HG03095 (cell line): ENCODE measurements at regions not wholly inside any gene's neighbourhood (a gene's known extent, or its start where the extent isn't known, plus 50 kb on each side); places are given as distances from the start of the nearest gene placed in this dataset.

Experiments
- ATAC-seq: cut with Tn5 transposase; IDR thresholded peaks from one replicate; pipeline ENCODE4 v1.9.1; 2021; ENCODE audit warnings: moderate library complexity; ENCODE audit not compliant: unreplicated experiment

DNA sequence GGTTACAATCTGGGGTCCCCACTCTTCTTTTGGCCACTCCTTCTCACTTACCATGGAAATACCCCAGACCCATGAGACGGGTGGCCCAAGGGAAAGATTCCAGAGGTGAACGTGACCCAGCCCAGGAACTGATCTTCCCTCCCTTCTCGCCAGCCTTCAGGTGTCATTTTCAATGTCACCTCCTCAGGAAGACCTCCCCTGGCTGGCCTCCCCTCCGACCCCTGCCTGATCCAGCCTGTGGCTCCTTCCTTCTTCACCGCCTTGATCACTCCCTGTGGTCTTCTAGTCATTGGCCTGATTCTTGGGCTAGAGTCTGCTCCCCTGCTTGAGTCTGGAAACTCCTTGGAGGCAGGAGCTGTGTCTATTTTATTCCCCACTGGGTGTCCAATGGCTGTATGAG is 146.1 kb downstream of the SMAD6 start:
- ATAC-seq, result no peak

DNA sequence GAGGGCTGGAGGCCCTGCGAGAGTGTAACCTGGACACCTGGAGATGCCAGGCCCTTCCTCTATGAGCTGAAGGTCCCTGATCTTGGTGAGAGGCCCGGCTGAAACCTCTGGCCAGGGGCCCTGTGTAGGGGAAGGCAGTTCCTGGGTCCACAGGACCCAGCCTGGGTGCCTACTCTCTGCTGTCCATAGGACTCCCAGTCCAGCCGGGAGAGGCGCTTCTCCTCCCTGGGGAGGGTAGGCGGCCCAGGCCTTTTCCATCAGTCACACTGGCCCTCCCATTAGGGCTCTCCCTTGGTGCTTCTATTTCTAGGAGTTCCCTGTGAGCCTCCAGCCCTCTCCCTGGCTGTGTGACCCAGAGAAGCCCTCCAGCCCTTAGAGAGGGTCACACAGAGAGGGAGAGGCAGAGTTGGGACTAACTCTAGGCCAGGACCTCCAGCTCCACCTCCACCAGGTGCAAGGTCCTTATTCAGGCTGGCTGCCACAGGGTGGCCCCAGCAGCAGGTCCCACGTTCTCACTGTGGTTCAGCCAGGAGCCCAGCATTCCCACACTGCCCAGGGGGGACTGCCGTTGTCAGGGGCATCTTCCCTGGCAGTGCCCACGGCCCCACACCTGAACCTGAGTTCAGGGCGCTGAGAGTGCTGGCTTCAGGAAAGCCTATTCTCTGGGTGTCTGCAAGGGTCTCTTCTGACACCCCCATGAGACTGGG is 146.8 kb downstream of the SMAD6 start:
- ATAC-seq, result no peak

DNA sequence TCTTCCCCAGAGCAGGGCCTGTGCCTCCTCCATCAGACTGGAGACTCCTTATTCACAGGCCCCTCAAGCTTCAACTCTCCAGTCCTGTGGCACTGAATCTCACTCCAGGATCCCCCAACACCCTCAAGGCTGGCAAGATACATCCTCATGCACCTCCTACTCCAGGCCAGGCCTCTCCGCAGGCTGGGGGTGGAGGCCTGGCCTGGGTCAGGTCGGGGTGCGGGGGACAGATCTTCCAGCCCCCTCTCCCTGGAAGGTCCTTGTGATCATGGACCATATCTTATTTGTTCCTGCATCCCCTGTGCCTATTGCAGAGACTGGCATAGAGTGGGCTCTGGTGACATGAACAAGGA is 147.3 kb downstream of the SMAD6 start:
- no peak for ATAC-seq

DNA sequence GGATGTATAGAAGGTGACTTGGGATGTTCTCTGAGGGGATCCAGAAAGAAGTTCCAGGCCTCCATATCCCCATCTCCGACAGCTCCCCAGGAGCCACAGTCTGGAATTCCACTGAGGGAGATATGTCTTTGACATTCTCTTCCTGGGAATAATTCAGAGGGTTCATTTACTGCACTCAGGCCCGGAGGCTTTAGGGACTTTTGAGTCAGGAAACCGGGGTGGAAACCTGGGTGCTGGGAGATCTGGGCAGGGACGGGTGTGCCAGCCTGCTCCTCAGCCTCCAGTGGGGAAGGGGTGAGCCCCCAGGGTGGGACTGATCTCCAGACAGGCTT is 147.7 kb downstream of the SMAD6 start:
- no peak for ATAC-seq

DNA sequence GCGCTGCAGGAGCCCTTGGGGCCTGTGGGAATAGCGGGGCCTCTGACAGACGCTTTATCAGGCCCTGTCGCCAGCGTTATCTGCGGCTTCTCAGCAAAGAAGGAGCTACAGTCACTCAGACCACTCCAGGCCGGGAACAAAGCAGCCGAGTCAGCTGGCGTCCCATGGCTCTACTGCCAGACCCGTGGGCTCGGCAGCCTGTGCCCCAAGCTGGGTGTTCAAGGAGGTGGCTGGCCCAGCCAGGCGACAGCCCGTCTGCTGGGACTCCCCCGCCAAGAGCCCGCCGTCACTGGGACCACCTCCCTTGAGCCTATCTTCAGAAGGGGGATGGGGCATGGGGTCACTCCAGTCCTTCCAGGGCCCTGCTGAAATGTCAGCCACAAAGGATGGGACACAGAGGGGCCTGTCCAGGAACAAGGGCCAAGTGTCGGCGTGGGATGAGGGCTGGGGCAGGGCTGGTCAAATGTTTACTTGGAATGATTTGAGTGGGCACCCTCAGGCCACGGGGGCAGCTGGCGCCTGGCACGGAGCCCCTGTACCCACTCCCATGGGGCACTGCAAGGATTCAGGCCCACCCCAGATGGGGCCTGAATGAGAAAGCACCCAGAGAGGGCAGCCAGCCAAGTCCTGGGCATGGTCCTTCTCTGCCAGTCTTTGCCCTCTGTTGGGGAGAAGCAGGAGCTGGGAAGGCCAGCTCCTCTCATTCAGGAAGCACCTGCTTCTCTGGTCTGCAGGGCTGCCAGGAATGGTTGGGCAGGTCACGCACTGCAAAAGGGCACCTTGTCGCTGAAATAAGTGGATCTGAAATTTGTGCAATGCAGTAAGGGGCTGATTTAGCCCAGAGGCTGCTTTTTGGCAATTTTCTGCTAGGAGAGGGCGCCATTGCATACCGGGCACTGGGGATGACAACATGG is 148.3 kb downstream of the SMAD6 start:
- no peak for ATAC-seq

DNA sequence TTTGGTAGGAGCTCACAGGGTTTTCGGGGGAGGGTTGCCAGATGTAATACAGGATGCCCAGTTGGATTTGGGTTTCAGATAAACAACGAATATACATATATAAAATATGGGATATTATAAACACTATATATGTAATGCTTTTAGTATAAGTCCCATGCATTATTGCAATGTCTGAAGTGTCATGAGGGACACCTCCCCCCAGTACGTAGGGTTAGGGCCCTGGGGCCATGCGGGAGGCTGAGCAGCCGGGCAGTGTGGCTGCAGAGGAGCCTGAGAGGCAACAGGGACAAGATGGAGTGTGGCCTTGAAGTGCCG is 148.9 kb downstream of the SMAD6 start:
- no peak for ATAC-seq

DNA sequence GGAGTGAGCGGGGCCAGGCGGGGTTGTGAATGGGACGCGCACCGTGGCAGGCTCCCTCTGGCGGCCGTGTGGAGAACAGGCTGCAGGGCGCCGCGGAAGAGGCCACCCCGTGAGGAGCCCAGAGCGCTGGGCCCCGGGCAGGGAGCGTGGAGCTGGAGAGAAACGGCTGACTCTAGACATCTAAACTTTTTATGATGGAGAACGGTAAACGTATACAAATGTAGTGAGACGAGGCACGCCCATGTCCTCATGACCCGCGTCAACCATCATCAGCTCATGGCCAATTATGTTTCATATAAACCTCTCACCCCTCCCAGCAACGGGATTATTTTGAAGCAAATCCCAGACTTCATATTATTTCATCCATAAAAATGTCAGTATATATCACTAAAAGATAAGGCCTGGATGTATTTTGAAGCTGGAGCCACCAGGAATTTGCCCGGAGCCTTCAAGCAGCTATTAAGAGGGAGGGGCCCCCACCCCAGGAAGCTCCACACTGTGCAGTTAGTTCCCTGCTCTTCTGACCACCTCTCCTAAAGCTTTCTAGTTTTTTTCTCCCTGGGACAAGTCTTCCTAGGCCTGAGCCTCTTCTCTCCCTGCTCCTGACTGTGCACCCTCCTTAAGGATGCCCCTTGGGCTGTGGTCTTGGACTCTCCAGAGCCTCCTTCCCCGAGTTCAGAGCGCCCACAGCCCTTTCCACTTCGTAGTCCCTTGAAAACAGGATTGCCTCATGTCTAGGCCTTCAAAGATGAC is 149.5 kb downstream of the SMAD6 start:
- ATAC-seq, result no peak

DNA sequence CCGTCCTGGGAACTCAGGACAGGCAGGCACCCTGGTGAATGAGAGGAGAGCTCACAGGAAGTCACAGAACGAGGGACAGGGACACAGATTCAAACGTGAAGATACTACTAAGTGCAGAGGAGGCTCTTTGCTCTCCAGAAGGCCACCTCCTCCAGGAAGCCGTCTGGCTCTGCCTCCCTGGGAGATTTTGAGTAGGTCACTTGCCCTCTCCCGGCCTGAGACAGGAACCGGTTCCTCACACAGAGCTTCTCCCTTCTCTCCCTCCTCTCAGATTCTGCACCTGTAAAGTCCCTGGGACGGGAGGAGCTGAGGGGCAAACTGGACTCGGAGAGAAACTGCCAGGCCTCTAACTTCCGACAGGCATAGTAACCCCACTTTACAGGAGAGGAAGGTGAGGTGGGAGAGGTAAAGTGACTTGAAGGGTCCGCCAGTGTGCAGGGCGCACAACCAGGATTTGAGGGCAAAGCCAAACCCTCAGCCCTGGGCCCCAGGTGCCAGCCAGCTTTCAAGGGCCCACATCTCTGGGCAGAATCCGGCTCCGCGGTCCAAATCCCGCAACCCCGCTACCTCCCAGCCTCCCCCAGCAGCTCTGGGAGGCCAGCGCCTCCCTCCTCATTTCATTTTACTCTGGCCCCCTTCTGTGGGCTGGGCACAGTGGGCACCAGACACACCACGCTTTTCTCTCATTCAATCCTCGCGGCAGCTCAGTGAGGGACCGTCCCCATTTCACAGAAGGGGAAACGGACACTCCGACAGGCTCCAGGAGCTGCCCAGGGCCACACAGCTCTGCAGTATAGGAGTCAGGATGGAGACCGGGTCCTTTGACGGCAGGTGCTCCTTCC is 150.2 kb downstream of the SMAD6 start:
- ATAC-seq, result no peak

DNA sequence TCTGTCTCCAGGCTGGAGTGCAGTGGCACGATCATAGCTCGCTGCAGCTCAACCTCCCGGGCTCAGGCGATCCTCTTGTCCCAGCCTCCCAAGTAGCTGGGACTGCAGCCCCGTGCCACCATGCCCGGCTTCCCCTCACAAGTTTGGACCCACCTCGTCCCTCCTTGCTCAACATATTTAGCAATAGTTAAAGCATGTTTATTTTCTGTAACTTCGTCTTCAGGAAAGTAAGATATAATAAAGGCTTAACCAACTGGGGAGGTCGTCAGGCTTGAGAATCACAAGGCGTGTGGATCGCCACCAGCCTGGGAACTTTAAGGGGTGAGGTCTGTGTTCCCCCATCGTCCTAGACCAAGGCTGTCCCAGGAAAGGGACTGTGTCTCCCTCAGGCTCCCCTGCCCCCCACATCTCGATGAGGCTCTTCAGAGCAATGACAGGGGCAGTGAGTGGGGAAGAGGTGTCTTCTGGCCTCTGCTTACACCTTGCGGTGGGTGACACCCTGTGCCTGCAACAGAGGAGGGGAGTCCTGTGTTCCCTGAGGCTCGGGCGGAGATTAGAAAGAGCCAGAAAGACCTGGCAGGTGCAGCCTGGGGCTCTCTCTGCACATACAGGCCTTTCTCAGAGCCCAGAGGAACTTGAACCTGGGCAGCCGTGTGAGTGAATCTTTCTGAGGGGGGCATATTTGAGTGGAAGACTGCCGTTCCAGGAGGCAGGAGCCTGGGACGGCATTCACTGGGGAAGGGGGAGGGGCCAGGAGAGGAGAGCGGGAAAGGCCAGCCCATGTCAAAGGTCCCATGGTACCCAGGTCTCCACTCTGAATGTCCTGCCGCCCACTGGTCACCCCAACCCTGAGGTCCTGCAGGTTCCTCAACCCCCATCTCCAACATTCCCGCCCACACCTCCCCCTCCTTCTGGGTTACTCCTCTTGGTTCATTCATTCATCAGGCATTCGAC is 152.3 kb downstream of the SMAD6 start:
- no peak for ATAC-seq

DNA sequence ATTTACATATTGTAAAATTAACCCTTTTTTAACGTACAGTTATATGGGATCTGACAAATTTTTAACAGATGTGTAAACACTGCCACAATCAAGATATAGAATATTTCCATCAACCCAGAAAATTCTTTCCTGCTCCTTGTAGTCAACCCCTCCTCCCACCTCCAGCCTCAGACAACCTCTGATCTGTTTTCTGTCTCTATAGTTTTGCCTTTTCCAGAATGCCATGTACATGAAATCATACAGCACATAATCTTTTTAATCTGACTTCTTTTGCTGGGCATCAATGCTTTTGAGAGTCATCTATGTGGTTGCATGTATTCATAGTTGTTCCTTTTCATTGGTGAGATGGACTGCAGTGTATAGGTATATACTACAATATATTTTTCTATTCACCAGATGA is 153.0 kb downstream of the SMAD6 start:
- no peak for ATAC-seq

DNA sequence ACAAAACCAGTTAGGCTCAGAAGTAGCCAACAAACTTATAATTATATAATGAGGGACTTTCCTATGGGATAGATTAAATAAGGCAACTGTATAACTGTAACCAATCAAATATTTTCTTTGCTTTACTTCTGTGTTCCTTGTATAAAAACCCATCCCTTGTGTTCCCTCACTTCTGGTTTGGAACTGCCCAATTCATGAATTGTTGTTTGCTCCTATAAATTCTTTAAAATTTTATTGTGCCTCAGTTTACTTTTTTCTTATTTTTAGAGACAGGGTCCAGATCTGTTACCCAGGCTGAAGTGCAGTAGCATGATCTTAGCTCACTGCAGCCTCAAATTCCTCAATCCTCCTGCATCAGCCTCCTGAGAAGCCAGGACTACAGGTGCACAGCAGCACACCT is 155.7 kb downstream of the SMAD6 start:
- ATAC-seq, result no peak

DNA sequence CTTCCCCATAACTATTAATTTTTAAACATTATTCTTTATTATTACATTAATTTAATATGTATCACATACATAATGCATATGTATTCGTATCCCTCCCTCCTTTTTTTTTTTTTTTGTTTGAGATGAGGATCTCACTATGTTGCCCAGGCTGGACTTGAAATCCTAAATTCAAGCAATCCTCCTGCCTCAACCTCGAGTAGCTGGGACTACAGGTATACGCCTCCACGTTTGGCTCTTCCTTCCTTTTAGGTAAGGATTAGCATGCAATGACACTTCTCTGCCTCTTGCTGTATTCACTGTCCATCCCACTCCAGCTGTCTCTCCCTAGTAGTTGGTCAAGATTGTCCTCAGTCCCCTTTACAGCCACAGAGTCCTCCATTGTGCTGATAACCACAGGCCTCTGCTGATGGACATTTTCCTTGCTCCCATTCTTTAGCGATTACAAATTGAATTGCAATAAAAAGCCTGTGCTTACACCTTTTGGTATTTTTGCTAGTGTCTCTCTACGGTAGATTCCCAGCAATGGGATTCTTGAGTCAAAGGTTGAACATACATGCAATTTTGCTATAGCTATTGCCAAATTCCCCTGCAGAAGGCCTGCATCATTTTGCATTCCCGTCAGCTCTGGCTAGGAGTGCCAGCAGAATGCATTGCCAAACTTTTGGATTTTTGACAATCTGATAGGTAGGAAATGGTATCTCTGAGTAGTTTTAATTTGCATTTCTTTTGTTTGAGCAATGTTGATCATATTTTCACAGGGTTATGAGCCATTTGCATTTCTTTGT is 156.6 kb downstream of the SMAD6 start:
- no peak for ATAC-seq

DNA sequence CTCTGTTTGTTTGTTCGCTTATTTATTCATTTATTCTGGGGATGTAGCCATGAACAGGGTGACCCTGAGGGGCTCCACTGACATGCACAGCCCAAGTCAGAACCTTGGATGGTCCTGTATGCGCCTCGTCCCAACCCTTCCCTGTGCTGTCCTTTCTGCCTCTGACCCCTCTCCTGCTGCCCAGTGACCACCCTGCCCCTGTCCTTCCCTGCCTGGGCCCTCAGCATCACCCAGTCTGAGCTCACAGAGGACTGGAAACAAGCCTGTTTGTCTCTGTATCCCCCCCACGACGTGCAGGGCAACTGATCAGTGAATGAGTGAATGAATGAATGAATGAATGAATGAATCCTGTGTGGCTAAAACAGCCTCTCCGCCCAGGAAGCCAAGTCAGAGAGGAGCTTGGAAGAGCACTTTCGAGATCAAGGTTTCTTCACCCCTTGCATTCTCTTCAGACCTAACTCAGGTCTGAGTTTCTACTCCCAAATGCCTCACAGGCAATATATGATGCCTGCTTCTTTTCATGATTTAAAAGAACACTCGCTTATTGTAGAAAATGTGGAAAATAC is 157.7 kb downstream of the SMAD6 start:
- no peak for ATAC-seq

DNA sequence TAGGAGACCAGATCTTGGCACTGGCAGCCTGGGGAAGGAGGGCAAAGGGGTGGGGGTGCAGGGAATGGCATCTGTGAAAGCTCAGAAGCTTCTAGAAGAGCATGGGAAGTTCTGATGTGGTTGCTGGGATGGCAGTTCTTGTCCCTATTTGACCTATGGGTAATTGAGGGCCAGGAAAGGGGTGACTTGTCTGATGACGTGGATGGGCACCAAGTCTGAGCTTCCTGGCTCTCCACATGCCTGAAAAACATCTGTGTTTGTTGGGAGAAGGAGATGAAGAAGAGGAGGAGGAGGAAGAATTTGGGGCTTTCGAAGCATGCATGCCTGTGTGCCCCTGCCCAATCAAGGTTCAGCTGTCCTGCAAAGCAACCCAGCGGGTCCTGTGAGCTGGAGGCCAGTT is 158.8 kb downstream of the SMAD6 start:
- ATAC-seq, result no peak

DNA sequence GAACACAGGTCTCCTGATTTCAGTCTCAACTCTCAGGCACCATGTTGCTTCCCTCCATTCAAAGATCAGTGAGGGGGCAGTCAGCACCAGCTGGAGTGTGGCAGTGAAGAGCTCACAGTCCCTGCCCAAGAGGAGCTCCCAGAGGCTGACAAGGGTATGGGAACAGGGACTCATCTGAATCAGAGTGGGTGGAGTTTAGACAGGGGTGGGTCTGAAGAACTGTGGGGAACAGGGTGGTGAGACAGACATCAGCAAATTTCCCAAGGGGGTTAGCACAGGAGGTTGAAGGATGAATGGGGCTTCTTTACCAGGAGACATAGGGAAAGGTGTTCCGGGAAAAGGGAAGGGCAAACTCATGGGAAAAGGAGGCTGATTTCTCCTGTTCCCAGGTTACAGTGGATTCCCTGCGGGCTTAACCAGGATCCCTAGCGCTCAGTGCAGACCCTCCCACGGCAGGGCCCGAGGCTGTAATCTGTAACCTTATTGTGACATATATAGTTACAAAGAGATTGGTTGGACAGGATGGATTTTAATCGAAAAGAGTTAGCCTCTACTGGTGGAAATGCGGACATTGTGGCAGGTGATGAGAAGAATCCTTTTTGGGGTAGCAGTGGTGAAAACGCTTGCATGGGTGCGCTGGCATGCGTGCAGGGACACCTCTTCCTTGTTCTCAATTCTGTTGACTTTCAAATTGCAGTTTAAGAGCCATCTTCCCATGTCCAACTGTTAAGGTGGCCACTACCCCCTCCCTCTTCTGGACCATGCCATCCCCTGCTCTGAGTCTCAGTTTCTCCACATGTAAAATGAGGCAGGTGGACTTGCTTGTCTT is 160.3 kb downstream of the SMAD6 start:
- no peak for ATAC-seq

DNA sequence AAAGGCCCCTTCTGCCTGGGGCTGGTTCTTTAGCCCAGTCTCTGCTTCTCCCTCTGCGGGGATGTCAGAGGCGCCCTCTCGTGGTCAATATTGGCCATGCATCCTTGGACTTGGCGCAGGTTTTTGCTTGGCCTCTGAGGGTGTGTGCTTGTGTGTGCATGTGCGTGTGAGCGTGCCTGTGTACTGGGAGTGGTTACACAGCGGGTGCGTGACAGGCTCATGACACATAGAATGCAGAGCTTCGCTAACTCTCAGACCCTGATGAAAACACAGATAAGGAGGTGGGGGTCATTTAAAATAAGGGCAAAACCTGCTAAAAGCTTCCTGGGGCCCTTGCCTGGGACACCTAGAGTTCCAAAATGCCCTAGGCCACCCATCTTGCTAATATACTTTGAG is 160.9 kb downstream of the SMAD6 start:
- ATAC-seq, result no peak

DNA sequence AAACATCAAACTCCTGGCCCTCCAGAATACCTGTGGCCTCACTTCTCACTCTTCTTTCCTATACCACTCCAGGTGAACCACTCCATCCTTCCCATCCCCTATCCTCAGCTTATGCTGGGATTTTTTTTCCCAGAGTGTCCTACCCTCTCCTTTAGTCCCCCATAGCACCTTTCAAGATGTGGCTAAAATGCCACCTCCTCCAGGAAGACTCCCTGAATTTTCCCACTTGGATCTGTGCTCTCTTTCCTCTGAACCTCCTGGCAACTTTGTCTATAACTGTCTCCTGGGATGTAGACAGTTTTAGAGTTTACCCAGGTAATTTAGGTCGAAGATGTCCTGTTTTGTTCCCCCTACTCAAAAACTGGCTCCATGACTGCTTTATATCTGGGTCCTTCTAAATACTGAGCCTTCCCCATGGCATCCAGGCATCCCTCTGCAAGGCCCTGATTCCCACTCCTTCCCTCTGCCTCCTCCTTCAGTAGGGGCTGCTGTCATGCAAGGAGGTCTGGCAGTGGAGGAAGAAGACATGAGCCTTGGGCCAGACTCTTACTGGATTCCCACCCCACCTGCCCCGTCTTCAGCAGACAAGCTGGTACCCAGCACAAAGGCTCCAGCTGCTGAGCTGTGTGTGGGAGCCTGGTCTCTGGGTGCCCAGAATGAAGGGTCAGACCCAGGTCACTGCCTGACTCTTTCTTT is 161.5 kb downstream of the SMAD6 start:
- no peak for ATAC-seq
